MCF 10A (cell line): ENCODE measurements at regions not wholly inside any gene's neighbourhood (a gene's known extent, or its start where the extent isn't known, plus 50 kb on each side); places are given as distances from the start of the nearest gene placed in this dataset.

ENCODE experiments used
- BruUV-seq: library from RNA; stranded (reverse); fragments of 400-500 nt; replicated peaks from 2 replicates; lab custom pipeline; 2021; lab: Mats Ljungman, UMichigan
- CTCF ChIA-PET: fragments of 300-600 bp; sonication (Branson Sonifier 250); formaldehyde crosslinking; extraction: SDS; loops from one replicate; lab custom pipeline; 2021; ENCODE audit warnings: antibody characterized with exemption, inconsistent platforms; lab: Yijun Ruan, JAX
- POLR2A ChIA-PET: fragments of 300-600, 350-650 bp; sonication (Branson Sonifier 250); formaldehyde crosslinking; extraction: SDS; loops from one replicate; lab custom pipeline; 2020; ENCODE audit warnings: antibody characterized with exemption, inconsistent platforms; lab: Yijun Ruan, JAX
- DNase-seq: peaks from one replicate; pipeline ENCODE4 v3.0.0-alpha.2; 2018; ENCODE audit not compliant: unreplicated experiment
- H3K27ac Mint-ChIP-seq: one replicate; pipeline ENCODE4 v1.8.0; 2022; ENCODE audit warnings: mild to moderate bottlenecking, low read depth, mixed read lengths; ENCODE audit not compliant: unreplicated experiment
- H3K27me3 Mint-ChIP-seq: one replicate; pipeline ENCODE4 v1.8.0; 2022; ENCODE audit warnings: mixed read lengths; ENCODE audit not compliant: insufficient read depth, unreplicated experiment
- H3K36me3 Mint-ChIP-seq: one replicate; pipeline ENCODE4 v1.8.0; 2022; ENCODE audit warnings: mild to moderate bottlenecking, moderate library complexity, mixed read lengths; ENCODE audit not compliant: insufficient read depth, unreplicated experiment
- H3K4me1 Mint-ChIP-seq: one replicate; pipeline ENCODE4 v1.8.0; 2022; ENCODE audit warnings: mixed read lengths; ENCODE audit not compliant: insufficient read depth, unreplicated experiment
- H3K4me3 Mint-ChIP-seq: one replicate; pipeline ENCODE4 v1.8.0; 2022; ENCODE audit warnings: mild to moderate bottlenecking, moderate library complexity, mixed read lengths; ENCODE audit not compliant: unreplicated experiment
- H3K9me3 Mint-ChIP-seq: one replicate; pipeline ENCODE4 v1.8.0; 2022; ENCODE audit warnings: mixed read lengths; ENCODE audit not compliant: unreplicated experiment
- intact Hi-C: fragments of 100-400 bp; cut with micrococcal nuclease; formaldehyde crosslinking; loops from 2 replicates; pipeline ENCODE4 v1.14.1; 2022
- TF ChIP-seq, protein P1 (sequence below): fragments of 200-600 bp; IDR thresholded peaks from one replicate; pipeline ENCODE4 v1.8.0; 2022; ENCODE audit warnings: antibody characterized with exemption, mild to moderate bottlenecking; ENCODE audit not compliant: unreplicated experiment

DNA sequence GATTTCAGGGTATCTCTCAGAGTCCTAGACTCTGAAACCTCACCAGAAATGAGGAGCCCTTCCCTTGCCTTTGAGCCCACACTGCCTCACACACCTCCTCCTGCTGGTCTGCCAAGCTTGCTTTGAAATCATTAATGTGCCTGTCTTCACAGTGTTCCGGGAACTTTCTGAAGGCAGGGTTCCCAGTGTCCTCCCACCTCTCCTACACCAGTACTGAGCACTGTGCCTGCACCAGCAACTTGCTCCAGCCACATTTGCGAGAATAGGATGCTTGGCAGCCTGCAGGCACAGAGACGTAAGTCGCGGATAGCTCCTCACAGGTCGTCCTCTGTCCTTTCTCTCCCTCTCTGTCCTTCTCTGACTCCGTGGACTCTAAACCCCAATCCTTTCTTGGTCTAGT is 408.4 kb upstream of the EEF2KMT start:
- TF ChIP-seq, protein P1, sequence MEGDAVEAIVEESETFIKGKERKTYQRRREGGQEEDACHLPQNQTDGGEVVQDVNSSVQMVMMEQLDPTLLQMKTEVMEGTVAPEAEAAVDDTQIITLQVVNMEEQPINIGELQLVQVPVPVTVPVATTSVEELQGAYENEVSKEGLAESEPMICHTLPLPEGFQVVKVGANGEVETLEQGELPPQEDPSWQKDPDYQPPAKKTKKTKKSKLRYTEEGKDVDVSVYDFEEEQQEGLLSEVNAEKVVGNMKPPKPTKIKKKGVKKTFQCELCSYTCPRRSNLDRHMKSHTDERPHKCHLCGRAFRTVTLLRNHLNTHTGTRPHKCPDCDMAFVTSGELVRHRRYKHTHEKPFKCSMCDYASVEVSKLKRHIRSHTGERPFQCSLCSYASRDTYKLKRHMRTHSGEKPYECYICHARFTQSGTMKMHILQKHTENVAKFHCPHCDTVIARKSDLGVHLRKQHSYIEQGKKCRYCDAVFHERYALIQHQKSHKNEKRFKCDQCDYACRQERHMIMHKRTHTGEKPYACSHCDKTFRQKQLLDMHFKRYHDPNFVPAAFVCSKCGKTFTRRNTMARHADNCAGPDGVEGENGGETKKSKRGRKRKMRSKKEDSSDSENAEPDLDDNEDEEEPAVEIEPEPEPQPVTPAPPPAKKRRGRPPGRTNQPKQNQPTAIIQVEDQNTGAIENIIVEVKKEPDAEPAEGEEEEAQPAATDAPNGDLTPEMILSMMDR = no peak
- Mint-ChIP-seq H3K4me1 (no peaks in the 10 kb centered on the region), H3K36me3 (no peaks in the 10 kb centered on the region), H3K27me3 (no peaks in the 10 kb centered on the region), H3K9me3 (peaks cover 52% of the 10 kb centered on the region), H3K4me3 (no peak overlapping the region), H3K27ac (no peak overlapping the region)
- no TSS peak for BruUV-seq
- DNase-seq = no peak
- intact Hi-C loops = no loop called here
- POLR2A ChIA-PET = no interaction called here
- CTCF ChIA-PET = no interaction called here

DNA sequence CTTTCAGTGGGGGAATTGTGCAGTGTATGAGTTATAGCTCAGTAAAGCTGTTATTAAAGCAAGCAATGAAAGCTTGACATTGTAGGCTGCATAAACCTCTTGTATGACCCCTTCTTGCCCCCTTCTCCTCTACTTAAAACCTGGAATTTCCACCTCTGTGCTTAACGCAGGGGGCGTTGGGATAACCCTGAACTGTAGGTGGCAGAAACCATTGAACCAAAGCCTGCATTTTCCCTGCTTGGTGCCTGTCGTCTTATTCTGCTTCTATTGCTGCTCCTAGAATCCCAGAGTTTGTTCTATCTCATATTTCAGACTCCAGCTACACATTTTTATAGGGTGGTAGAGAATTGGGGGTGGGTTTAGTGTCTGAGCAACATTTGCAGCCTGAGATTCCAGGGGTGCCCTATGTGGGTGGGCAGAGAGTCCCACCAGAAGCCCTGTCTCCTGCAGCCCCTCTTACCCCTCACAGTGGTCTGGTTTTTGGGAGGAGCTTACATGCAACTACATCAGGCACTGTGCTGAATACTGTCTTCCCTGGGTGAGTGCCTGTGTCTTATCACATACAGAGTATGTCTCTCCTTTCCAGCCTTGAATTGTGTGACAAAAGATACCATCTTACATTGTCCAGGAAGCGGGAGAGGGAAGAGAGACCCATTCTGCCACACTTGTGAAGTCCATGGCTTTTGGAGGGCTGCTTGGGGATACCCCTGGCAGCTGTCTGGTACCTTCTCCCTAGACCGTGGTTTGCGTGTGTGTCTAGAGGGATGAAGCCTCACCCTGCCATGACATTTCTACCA is 407.7 kb upstream of the EEF2KMT start:
- BruUV-seq = no TSS peak
- intact Hi-C loops = no loop called here
- ChIA-PET POLR2A (no interaction called here), CTCF (no interaction called here)
- Mint-ChIP-seq H3K9me3 (peaks cover 53% of the 10 kb centered on the region), H3K4me3 (no peak overlapping the region), H3K27ac (no peak overlapping the region), H3K36me3 (no peaks in the 10 kb centered on the region), H3K4me1 (no peaks in the 10 kb centered on the region), H3K27me3 (no peaks in the 10 kb centered on the region)
- DNase-seq = no peak
- TF ChIP-seq, protein P1 = no peak

DNA sequence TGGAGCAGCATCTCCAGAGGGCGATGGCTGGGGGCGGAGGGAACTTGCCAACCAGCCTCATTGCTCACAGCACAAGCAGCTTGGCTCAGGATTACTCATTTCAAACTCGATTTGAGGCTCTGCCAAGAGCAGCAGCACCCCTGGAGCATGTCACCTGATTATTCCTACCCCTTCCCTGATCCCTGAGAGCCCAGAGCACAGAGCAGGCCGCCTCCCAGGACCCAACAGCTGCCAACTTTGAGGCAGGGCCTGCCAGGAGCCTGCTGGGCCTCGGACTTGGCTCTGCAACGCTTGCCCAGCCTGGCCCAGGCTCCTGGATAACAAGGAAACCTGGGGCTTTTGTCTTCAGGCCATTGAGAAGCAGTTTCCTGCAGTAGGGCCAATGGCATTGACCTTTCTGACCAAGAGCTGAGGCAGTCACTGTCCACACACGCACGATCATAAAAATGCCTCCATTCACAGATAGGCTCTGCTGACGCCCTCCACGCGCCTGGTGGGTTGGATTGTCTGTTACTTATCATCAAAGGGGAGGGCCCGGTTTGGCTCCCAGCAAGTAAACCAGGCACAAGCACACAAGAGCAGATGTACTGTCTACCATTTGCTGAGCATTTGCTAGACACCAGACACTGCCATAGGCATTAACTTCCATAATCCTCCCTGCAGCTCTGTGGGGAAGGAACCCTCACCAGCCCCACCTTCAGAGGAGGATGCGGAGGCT is 406.6 kb upstream of the EEF2KMT start:
- Mint-ChIP-seq H3K27ac (no peak overlapping the region), H3K4me3 (no peak overlapping the region), H3K36me3 (no peaks in the 10 kb centered on the region), H3K4me1 (no peaks in the 10 kb centered on the region), H3K9me3 (peaks cover 54% of the 10 kb centered on the region), H3K27me3 (no peaks in the 10 kb centered on the region)
- POLR2A ChIA-PET = no interaction called here
- TF ChIP-seq, protein P1 = no peak
- CTCF ChIA-PET = interaction anchor here (0.6 kb wide), 1 partner anchor 355 kb away, joined by 3 read pairs; no protein-coding TSS in a partner anchor
- intact Hi-C loops = no loop called here
- DNase-seq = no peak
- BruUV-seq = no TSS peak

DNA sequence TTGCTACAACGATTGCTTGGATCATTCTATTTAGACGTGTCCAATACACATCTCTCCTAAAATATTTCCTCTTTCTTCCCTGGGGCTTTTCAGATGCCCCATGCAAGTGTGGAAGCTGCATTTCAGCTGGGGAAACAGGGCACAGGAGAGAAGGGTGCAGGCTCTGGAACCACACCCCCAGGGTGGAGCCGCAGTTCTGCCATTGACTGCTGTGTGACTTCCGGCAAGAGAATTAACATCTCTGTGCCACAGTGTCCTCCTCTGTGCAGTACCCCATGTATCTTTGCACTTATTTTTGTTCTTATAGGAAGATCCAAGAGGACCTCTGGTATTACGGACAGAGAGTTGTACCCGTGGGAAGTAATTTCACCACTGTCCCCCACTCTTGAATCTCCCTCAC is 405.3 kb upstream of the EEF2KMT start:
- Mint-ChIP-seq H3K27me3 (no peaks in the 10 kb centered on the region), H3K36me3 (no peaks in the 10 kb centered on the region), H3K9me3 (peaks cover 53% of the 10 kb centered on the region), H3K4me1 (no peaks in the 10 kb centered on the region), H3K4me3 (no peak overlapping the region), H3K27ac (no peak overlapping the region)
- intact Hi-C loops = no loop called here
- BruUV-seq = no TSS peak
- CTCF ChIA-PET = no interaction called here
- TF ChIP-seq, protein P1 = no peak
- DNase-seq = no peak
- POLR2A ChIA-PET = no interaction called here
